ENCODE measurements at regions not wholly inside any gene's neighbourhood (a gene's known extent, or its start where the extent isn't known, plus 50 kb on each side); places are given as distances from the start of the nearest gene placed in this dataset.

DNA sequence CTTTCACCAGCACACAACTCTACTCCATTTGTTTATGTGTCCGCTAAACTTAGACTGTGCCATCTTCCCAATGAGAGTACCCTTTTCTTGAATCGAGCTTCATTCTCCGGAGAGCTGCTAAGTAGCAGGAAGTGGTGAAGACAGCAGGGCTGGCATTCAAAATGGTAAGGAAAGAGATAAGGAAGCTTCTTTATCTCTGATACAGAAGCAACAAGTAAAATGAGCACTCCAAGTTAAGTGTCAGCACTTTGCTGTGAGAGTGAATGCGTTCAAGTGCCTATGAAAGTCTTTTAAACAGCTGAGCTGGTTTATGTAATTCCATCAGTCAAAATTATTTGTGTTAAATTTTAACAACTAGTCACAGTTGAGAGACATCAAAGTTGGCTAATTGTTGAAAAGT is 386.8 kb upstream of the PTPRD start:
- no peak for DNase-seq (ENCODE audit: low read depth)

DNA sequence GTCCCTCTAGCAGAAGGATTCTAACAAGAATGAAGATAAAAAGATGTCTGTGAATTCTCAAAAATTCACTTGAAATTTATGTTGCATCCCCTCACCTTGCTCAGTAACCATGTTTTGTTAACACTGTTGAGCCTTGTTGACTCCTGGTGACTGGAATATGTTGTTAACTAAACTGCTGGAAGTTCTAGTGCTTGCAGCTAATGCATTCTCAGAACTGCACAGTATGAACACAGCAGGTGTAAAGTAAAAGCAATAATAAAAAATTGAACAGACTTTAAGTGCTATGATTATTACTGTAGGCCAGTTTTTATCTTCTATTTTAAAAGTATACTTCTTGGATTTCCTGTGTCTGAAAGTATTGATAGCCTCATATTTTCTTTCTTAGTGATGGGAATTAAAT is 388.7 kb upstream of the PTPRD start:
- no peak for DNase-seq (ENCODE audit: low read depth)

DNA sequence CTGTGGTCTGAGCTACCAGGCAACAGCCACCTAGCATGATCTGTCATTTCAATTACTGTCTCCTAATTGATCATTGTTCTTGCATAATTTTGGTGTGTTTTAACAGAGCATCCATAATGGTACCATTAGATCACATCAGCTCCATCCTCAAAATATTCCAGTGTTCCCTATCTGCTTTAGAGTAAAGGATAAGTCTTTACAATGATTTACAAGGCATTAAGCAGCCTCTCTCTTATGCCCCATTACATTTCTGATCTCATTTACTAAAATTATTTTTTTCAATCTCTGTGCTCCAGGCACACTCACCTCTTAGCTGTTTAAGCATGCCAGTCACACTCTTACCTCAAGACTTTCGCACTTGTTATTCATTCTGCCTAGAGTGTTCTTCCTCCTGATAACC is 389.9 kb upstream of the PTPRD start:
- DNase-seq (ENCODE audit: low read depth): no peak

DNA sequence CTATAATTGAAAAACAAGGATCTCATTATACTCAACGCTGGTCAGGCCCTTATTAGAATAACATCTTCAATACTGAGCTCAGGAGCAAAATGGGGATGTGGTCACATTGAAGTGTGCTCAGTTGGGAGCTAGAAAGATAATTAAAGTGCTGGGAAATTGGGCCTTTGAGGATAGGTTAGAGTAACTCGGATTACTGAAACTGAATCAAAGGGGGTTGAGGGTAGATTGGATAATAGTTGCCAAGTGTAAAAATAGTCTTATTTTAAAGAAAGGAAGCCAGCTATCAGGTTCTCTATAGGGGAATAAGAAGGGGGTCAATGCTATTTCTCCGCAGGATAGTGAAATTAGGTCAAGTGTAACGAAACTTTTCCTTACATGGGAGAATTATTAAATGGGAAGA is 391.0 kb upstream of the PTPRD start:
- no peak for DNase-seq (ENCODE audit: low read depth)

DNA sequence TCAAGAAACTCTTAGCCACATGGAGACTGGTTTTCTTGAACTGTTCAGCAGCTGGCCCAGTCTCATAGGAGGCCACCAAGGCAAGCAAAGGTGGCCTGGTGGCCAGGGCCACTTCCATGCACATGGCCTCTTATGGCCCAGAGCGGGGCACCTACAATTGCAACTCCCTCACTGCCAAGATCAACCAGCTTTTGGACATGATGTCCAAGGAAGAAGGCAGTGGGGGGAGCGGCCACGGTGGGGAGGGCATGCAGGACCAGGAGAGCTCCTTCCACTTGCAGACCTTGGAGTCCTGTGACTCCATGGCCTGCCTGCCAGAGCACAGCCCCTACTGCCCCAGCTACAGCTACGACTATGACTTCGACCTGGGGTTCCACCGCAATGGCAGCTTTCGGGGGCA is 398.9 kb upstream of the PTPRD start:
- no peak for DNase-seq (ENCODE audit: low read depth)

DNA sequence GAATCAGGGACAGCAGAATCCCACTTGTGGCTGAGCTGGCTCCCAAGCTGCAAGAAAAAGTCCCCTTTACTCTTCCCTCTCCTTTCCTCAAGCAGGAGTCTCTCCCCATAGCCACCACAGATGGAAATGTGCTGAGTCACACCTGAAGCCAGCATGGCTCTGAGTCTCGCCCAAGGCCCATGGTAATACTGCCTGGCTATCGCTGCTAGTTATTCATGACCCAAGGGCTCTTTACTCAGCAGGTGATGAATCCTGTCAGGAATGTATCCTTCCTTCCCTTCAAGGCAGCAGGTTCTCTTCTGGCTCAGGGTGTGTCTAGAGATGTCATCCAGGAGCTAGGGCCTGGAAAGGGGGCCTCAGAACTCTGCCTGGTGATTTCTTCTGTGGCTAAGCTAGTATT is 403.3 kb upstream of the PTPRD start:
- DNase-seq (ENCODE audit: low read depth): no peak

DNA sequence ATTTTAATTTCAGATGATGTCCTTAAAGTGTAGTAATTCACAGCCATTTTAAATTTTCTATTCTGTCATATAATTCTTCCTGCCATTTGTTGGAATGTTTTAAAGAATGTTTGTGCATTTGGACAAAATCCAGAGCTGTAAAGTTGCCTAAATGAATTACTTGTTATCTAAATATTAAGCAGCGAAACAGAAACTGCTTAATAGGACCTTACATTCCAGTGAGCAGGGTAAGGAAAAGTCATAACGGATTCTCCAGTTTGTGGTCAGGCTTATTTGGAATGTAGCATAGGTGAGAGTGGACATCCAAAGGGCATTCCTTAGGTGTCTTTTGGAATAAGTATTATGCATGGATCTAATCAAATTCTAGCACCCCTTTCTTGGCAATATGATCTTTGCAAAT is 410.4 kb upstream of the PTPRD start:
- DNase-seq (ENCODE audit: low read depth): no peak

DNA sequence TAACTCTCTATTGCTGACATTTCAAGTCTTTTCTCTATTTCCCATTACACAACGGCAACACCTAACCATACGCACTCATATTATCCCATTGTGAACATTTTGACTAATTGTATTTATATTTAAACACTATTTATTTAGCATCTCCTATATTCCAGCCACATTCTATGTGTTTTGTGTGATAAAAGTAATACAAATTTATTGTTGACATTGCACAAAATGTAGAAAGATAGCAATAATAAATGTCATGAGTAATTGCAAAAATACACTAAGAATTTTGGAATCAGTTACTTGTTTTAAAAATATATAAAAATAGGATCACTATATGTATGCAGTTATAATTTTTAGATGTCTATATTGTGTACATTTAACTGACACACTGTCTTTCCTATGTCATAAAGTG is 413.0 kb upstream of the PTPRD start:
- no peak for DNase-seq (ENCODE audit: low read depth)

DNA sequence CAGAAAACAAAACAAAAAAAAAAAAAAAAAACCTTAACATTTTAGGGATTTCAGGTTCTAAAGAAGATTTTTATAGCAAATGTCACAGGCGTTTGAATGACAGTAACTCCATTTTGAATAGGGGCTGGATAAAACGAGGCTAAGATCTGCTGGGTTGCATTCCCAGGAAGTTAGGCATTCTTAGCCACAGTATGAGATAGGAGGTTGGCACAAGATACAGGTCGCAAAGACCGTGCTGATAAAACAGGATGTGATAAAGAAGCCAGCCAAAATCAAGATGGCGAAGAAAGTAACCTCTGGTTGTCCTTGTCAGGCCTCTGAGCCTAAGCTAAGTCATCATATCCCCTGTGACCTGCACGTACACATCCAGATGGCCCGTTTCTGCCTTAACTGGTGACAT is 425.6 kb upstream of the PTPRD start:
- no peak for DNase-seq (ENCODE audit: low read depth)

DNA sequence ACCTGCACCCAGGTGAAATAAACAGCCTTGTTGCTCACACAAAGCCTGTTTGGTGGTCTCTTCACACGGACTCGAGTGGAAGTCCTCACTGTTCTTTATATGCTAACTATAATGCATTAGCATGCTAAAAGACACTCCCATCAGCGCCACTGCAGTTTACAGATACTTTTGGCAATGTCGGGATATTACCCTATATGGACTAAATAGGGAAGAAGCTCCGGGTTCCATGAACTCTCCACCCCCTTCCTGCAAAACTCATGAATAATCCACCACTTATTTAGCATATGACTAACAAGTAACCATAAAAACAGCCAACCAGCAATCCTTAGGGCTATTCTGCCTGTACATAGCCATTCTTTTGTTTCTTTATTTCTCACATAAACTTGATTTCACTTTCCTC is 426.2 kb upstream of the PTPRD start:
- DNase-seq (ENCODE audit: low read depth): no peak

DNA sequence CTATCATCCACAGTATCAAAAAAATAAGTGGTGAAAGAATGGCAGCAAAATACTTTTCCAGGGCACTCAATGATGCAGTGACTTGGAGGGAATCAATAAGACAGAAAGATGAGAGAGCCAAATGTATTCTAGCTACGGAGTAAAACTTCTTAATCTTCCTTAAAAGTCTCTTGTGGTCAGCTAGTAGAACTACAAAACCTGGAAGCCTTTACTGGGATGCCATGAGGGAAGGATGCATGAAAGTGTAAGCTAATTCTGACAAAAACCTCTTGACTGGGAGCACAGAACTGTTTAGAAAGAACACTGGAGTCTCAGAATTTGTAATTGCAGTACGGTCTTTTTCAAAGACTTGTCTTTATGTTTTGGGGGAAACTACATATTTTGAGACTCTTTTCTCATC is 432.8 kb upstream of the PTPRD start:
- no peak for DNase-seq (ENCODE audit: low read depth)

DNA sequence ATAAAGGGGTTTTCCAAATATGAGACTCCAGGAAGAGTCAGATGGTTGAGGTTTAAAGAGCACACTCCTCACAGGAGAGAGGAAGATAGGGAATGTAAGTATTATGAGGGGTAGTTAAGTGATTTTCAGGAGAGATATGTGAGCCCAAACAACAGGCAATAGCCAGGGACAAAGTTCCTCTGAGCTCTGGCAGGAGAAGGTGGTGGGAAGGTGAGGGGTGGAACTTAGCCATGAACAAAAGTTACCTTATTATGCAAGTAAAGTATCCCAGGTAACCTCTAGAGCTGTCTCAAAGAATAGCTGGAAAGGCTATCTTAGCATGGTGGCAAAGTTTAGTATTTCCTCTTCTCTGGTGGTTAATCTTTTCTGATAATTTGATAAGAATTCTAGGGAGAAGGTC is 450.5 kb upstream of the PTPRD start:
- no peak for DNase-seq (ENCODE audit: low read depth)

DNA sequence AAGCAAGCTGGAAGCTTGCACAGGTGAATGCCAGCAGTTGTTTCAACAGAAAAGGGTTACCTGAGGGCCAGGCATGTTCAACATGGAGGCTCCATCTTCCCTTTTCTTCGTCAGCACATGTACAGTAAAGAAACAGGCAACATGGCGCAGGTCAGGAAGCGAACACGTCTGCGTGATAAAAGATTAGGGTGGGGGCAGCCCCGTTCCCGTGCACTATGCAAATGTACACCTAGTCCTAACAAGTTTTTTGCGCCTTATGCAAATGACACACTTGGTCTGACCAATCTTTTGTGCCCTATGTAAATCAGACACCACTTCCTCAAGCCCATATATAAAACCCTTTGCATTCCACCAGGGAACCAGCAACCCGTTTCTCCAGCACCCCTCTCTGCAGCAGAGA is 452.1 kb upstream of the PTPRD start:
- DNase-seq (ENCODE audit: low read depth): no peak

DNA sequence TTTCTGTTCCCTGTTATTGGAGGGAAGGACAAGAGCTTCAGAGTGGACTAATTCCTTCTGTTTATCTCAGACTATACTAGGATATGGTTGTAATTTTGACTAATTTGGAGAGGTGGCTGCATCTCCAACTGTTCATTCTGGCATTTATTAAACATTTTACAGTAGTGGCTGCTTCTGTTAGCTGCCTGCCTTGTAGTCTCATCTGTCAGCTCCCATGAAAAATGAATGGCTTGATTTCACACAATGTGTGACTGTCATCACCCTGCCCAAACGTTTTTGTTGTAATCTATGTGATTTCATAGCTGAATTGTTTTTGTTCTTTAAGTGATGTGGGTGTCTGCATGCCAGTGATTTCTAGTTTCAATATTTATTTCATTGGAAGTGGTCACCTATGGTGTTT is 459.4 kb upstream of the PTPRD start:
- no peak for DNase-seq (ENCODE audit: low read depth)

DNA sequence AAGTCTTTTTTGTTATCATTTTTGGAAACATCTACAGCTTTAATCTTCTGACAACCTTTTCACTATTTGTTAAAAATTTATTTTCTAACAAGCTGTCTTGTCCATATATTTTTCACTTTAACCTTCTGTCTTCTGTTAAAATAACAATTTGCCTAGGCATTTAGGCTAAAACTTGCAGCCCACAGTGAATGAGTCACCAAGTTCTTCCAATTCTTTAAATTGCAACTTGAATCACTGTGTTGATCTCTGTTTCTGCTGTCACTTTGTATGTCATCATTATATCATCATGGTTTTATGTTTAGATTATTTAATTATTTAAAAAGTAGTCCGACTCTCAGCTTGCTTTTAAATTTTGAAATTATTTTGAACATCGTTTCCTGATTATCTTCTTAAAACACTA is 473.8 kb upstream of the PTPRD start:
- peak; percentile 45 for DNase-seq (ENCODE audit: low read depth)

DNA sequence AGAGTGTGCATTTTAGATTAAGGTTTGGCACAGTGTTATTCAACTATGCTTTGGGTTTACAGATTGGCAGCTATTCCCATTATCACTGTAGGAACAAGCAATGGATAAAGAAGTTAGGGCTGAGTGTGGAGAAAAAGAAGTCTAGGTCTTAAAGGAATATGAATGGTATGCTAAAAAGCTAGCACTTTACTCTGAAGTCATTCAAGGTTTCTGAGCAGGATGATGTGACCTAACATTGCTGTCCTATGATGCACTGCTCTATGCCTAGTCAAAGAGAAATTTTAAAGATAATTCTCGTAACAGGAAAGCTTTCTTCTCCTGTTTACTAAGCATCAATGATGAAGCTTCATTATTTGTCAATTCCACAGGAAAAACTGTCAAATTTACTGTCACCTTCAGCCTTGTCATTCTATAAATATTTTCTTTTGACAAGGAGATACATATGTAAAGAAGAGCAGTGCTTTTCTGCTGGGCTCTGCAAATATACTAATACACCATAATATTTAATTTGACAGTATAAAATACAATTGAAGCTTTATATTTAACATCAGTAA is 476.1 kb upstream of the PTPRD start:
- no peak for DNase-seq (ENCODE audit: low read depth)

DNA sequence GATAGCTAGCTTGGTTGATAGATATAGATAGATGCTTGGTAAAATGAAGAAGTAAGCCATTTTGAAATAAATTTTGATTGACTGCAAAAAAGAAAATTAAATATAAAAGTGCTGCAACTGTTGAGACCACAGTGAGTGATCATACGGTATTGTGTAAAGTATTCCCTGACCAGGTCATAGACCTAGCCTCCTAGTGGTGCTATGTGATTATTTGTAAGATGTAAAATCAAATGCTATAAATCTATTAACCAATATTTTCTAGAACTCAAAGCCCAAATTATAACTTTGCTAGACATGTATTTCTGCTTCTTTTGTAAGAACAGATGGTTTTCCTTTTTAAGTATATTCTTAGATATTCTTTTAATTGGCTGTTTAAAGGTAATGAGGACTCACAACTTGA is 480.2 kb upstream of the PTPRD start:
- no peak for DNase-seq (ENCODE audit: low read depth)

DNA sequence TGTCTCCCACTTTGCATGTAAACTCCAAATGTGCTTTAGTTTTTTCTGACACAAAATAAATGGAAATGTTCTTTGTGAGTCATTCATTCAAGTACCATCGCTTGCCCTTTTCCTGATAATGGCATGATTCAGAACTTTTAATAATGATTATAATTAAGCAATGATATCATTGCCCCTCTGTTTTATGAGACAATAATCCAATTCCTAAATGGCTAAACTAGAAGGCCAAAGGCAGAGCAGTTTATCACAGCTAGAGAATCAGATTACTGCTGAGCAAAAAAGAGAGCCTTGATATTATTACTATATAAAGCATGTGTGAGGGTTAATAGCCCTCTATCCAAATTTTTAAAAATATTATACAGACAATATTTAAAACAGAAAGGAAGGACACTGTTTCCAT is 484.2 kb upstream of the PTPRD start:
- no peak for DNase-seq (ENCODE audit: low read depth)

DNA sequence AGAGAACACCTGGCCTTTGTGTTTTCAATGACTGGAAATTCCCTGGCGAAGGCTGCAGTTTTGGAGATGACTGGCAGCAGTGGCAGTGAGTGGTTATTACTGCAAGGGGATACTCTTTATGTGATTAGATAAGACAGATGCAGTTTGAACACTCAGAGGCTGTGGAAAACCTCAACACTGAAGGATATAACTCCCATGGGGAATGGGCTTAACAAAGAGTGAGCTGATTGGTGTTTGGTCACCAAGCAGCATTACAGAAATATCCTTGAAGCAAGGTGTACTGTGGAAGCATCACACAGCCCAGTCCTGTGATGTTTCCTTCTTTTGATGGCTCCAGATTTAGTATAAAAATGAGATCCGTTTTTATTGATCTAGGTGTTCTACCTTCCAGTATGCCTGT is 490.7 kb upstream of the PTPRD start:
- no peak for DNase-seq (ENCODE audit: low read depth)

DNA sequence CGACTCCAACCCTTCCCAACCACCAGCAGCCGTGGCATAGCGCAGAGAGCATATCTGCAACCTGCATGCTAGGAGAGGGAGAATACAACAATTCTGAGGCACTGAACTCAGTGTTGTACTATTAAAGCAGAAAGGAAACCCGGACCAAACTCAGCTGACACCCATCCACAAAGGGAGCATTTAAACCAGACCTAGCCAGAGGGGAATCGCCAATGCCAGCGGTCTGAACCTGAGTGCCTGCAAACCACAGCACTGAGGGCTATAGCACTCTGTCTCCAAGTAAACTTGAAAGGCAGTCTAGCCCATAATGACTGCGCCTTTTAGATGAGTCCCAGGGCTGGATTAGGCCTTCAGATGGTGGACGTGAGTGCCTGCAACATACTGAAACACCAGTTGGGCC is 494.4 kb upstream of the PTPRD start:
- DNase-seq (ENCODE audit: low read depth): no peak

DNA sequence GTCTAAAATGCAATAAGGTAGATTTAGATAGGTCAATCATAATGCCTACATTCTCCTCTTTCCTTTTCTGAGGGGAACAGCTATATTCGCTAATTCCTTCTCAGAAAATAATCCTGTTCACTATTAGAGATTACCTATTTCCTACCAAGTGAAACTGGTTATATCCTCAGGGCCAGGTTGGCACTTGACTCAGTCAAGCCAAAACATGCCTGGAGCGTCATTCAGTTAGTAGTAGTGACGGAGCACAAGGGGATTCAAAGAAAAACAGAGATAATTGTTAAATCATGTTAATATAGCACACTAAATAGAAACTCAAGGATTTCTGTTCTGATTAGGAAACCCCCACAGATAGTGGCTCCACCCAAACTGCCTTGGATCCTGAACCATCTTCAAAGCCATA is 515.4 kb upstream of the PTPRD start:
- no peak for DNase-seq (ENCODE audit: low read depth)

DNA sequence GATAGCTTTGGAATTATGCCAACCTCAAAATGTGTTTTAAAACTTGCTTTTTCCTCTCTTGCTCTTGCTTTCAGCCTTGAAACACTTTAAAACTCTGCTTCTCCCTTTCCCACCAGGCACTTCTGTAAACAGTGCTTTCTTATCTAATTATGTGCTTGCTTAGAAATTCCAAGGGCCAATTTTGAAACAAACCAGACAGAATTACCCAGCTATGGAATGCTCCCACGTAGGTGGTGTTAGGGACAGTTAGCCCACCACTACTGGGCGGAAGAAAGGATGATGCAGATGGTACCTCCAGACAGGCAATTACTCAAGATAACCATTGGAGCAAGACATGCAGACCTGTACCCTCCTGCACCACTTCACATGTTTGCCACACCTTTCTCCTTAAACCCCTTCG is 523.0 kb upstream of the PTPRD start:
- no peak for DNase-seq (ENCODE audit: low read depth)

DNA sequence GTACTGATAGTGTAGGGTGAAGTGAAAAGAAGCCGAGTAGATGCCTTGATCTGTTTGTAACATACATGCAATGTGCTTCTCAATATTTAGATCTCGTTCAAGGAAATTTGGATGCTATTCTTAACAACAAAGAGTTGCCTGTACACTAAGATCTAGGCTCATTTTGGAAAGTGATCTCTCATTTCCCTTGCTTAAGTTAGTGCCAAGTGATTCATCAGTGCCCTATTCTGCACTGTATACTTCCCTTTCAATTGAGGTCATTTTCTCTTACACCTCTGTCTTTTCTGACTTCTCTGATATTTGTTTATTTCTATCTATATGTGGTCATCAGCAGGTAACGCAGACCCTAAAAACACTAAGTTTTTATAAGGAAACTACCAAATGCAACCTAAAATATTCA is 528.6 kb upstream of the PTPRD start:
- DNase-seq (ENCODE audit: low read depth): no peak

DNA sequence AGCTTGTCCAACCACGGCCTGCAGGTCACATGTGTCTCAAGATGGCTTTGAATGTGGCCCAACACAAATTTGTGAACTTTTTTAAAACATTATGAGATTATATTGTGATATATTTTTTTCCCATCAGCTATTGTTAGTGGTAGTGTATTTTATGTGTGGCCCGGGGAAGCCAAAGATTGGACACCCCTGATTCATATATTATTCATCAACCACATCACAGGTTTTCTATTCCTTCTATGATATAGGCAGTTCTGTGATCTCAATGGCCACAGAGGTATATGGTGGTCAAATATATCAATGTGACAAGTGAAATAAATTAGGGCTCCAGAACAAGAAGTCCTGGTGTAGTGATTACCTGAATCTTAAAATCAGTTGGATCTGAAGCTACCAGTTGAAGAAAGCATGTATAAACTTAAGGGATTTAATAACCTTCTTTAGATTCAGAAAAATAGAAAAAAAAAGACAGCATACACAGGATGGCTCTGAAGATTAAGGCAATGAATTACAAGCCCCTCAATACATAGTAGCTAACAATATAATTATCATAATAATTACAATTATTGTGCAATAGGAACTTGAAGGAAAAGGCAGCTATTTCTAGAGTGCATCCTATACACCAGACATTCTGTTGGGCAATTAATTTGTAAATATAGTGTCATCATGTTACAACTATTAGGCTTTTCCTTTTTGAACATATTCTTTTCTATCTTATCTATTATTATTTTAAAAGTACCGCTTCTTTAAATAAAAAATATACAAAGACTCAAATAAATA is 530.4 kb upstream of the PTPRD start:
- DNase-seq (ENCODE audit: low read depth): no peak

Measured in HS-5 (cell line).